ENCODE measurements at regions not wholly inside any gene's neighbourhood (a gene's known extent, or its start where the extent isn't known, plus 50 kb on each side); places are given as distances from the start of the nearest gene placed in this dataset.
A peak's percentile ranks its signal among the peaks of the same experiment; 100 is the strongest.

GRCh38 chr6:147042679-147043078 is 161.5 kb upstream of the STXBP5 start:
- no peak for DNase-seq

DNA sequence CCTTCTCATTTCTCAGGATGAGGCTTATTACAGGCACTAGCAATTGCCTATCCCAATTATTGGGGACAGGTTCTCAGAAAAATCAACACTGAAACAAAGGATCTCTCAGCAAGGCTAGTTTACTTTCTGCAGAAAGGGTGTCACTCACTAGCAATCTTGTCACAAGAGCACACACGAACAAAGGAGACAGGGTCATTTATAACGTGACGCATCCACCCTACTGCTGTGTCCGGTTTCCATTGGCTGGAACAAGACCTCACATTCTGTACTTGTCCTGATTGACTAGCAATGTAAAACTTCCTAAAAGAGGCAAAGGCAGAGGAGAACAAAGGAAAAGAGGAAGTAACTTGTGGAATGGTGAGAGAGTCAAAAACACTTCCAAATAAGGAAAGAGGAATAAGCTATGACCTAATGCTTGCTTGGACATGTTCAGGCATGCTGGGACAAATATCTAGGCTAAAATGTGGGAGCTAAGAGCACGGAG is 160.2 kb upstream of the STXBP5 start:
- DNase-seq: no peak

GRCh38 chr6:147046141-147046877 is 157.9 kb upstream of the STXBP5 start:
- DNase-seq: no peak

DNA sequence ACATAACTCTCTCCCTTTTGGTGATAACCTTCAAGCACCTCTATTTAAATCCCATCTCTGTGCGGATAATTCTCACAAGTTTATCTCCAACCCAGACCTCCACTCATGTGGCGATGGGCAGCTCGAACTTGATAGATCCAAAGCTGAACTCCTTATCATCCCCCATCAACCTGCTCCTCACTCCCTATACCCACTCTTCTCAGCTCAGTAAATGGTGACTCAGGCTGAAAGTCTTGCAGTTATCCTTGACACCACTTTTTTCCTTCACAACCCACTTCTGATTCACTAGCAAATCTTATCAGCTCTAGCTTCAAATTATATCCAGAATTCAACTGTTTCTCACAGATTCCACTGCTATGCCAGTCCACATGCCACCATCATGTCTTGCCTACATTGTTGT is 155.3 kb upstream of the STXBP5 start:
- DNase-seq: no peak

DNA sequence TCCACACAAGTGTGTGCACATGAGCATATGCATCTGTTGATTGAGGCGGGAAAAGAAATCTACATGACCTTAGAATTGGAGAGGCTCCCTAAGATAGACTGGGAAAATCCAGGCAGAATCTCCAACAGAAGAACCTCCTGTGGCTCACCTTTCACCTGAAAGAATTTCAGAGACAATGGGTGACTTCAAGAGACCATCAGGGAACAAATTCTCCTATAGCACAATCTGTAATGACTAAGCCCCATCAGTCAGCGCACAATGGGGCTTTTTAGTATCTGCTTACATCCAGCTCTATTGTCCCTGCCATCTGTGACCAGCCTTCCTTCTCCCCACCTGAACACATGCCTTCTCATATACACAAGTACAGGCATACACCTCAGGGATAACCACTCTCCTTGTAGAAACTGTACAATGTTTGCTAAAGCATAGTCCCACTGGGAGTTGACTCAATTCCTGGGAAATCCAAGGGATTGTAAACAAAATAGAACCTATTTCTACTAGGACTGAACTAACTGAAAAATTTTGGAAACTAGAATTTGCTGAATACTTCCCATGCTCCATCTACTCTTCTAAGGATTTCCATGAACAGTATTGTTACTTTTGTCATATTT is 150.8 kb upstream of the STXBP5 start:
- no peak for DNase-seq

GRCh38 chr6:147054158-147054557 is 150.1 kb upstream of the STXBP5 start:
- no peak for DNase-seq

GRCh38 chr6:147054871-147055270 is 149.3 kb upstream of the STXBP5 start:
- DNase-seq: no peak

DNA sequence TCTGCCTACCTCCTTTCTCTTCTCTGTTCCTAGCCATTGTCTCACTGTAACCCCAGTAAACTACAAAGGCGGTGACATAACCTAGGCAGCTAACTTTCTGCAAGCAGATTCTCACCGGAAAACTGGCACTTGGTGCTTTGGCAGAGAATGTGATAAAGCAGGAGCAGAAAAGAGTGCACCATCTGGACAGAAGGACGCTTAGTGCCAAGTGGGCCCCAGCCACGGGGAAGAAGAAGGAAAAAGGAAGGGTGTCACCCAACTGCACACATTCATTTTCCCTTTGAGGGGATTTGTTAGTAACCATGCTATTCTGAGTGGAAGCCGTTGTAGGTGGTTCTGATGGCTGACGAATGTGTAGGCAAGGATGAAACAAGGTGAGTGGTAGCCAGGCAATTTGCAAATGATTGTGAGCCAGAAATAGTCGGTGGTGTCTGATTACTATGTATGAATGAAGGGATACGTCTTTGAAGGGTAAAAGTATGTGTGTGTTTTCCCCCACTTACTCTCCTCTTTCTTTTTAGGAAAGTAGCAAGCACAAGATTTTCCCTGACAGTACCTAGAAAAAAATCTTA is 148.3 kb upstream of the STXBP5 start:
- DNase-seq: no peak

GRCh38 chr6:147057188-147057587 is 147.0 kb upstream of the STXBP5 start:
- DNase-seq: no peak

DNA sequence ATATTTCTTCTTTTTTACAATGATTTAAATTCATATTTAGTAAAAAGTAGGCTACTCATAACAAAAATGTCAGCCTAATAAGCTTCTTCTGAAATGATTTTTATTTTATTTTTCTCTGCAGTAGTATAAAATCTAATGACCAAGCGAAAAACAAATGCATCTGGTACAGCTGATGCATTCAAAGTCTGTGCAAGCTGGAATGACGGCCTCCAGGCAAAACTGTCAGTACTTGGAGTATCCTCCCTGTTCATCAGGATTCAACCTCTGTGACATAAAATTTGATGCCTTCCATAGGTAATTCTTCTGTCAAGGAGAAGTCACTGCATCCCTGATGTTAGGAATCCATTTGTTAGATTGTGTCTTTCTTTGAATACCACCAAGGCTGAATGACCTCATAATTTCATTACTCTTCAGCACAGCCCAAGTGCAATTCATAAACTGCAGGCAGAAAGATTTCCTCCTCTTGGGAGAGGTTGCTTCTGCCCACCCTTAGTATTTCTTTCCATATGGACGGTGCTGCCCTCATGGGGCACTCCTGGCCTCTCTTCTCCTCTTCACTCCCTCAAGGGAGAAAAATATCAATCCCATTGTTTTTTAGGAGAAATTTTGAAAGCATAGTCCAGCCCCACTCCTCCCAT is 146.4 kb upstream of the STXBP5 start:
- DNase-seq: no peak

DNA sequence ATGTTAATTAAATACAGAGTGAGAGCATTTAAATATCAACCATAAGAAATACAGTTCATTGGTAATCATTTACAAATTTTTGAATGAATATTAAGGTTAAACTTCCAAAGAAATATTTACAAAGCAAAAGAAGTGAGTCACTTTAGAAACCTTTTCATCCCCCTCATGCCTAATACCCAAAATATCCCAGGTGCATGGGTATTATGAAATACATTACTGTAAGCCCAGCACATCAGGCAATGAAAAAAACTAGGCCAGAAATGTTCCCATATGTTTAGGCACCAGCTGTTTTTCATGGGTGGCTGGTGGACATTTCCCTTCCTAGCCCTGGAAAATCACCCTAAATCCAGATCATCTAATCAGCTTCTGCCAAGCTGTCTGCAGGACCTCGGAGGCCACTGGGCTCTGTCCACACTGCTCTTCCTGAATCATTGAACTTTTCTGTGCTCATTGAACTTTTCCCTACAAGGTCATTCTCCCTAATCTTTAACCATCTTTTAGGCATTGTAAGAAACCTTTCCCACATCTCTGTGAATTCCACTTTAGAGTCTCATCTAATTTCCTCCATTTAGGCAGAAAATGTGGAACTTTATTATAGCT is 145.3 kb upstream of the STXBP5 start:
- DNase-seq: no peak

DNA sequence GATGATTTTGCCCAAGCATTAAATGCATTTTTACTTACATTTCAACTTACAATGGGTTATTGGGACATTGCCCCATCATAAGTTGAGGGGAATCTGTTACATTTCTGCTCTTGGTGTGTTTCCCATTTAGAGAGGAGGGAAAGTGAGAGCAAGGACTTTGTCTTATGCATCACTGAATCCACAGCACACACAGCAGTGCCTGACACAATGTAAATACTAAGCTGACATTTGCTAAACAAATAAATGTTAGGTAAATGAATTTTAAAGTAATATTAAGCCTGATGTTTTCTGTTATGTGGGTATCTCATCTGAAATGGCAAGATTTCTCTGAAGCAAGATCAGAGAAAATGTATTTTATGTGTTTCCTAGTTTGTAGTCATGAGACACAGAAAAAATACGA is 143.6 kb upstream of the STXBP5 start:
- no peak for DNase-seq

DNA sequence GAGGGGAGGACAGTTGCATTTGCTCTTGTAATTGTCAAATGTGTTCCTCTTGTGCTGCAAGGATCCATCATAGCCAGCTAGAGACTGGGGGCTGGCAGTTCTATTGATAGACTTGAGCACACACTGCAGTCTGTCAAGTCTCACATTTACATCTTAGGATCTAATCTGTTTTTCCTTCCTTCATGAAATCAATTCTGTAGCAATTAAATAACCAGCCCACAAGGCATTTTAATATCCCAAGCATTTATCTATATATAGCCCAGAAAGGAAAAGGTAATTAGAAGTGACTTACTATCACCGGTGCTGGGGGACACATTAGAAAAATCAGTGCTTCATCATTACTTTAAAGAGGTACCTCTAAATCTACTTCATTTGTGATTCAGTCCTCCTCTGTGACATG is 143.0 kb upstream of the STXBP5 start:
- no peak for DNase-seq

DNA sequence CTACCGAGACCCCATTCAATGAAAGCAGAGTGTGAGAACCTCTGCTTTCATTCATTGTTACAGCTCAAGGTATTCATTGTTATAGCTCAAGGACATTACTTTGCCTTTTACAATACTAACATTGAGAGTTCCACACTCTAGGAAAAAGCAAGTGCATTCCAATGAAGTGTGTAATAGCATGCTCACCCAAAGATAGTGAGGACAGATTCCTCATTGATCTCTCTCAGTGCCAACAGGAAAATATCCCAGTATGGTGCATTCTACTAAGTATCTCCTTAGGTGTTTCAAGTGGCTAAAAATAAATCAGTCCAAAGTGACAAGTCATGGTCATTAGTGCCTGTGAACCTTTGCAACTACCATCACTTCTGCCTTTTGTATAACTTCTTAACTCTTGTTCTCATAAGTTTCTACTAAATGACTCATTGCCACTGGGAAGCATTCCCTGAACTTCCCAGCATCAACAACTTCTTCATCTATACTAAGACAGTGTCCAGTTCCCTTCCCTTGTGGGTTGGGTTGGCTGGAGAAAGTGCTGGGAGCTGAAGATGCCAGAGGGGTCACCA is 140.7 kb upstream of the STXBP5 start:
- no peak for DNase-seq

- peak; percentile 31 for DNase-seq
Observed at GRCh38 chr6:147065786-147066185, 138.4 kb upstream of the STXBP5 start.

- no peak for DNase-seq
Observed at GRCh38 chr6:147067184-147067583, 137.0 kb upstream of the STXBP5 start.

- DNase-seq: no peak
Observed at GRCh38 chr6:147071776-147072175, 132.4 kb upstream of the STXBP5 start.

DNA sequence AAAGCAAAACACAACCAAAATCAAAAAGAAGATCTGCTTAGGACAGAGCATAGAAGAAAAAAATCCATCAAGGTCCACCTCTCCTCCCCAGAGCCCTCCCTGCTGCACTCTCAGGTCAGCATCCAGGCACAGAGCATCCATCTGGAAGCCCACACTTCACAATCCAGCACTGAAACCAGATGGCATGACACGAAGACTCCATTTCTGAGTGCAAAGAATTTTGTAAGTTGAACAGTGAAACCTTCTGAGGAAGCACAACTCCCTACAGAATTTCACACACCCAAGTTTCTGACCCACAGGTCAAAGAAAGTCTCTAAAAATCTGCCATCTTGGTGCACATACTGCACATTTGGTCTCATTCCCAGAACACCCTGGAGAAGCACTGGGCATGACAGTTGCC is 128.8 kb upstream of the STXBP5 start:
- no peak for DNase-seq

- DNase-seq: peak; percentile 48
Observed at GRCh38 chr6:147077251-147077650, 127.0 kb upstream of the STXBP5 start.

DNA sequence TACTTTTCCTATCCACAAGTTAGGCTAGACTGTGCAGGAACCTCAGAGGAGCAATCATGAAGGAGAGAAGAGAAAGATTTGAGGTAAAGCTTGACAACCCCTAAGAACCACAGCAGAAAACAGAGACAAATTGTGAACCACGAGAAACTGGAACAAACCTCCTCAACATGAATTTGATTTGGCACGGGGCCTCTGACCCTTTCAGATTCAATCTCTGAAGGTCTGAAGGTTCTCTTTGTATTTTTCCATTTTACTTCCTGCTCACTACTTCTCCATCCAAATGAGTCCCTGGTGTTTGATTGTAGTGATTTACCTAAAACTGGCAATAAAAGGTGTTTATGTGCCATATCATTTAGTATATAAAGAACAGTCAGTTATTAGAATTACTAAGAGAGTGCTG is 126.1 kb upstream of the STXBP5 start:
- DNase-seq: no peak

DNA sequence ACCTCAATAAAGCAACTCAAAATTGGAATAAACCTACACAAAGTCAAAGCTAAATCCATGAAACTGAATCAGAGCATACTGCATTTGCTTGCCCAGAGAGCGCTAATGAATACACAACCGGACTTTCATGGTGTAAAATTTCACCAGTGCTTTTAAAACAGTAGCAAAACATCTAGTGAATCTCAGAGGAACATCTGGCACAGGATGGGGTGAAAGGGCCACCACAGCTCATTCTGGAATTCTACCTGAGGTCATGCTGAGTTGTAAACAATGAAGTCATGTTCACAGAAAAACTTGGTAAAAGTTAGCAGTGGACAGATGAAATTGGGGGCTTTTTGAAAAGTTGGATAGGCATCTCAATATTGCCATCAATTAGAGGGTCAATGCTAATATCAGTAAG is 125.6 kb upstream of the STXBP5 start:
- DNase-seq: no peak

DNA sequence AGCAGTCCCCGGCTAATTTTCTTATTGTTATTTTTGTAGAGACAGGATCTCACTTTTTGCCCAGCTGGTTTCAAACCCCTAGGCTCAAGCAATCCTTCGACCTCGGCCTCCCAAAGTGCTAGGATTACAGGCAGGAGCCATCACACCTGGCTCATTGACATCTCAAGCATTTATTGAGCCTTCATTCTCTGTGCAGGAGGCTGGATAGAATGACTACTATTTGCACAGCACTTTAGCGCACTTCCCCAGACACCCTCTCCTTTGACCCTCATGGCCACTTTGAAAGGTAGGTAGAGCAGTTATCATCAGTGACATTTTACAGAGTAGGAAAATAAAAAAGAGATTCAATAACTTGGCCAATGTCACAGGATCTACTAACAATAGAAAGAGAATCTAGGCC is 124.0 kb upstream of the STXBP5 start:
- peak; percentile 78 for DNase-seq

- no peak for DNase-seq
Observed at GRCh38 chr6:147081076-147081609, 123.1 kb upstream of the STXBP5 start.

Data from NCI-H2029 treated with DMSO at 0.1 percent for 48 hours (cell line).